ENCODE measurements at regions not wholly inside any gene's neighbourhood (a gene's known extent, or its start where the extent isn't known, plus 50 kb on each side); places are given as distances from the start of the nearest gene placed in this dataset.

GRCh38 chr1:10851024-10852013 is 54.9 kb upstream of the CASZ1 start:
- H3K9me3 ChIP-seq (replicated peaks in 1 of 2; ENCODE audit: control insufficient read depth in 1 of 2, insufficient read depth in 1 of 2, low read length in 2 of 2): no peaks in the 10 kb centered on the region
- TF ChIP-seq CTCF (IDR thresholded peaks at IDR 0.05): no peak
- 91% methylated on average over 27 of the region's 30 CpGs for WGBS (ENCODE audit: insufficient coverage)
- H3K4me1 Mint-ChIP-seq: no peaks in the 10 kb centered on the region
- no peak for DNase-seq
- peaks cover 0 to 3% (median 3%) of the 10 kb centered on the region in 3 donors for H3K27me3 Mint-ChIP-seq (ENCODE audit: low read depth in 3 of 3)
- H3K36me3 ChIP-seq (replicated peaks in 1 of 2; ENCODE audit: control insufficient read depth in 1 of 2, insufficient read depth in 2 of 2, low read length in 2 of 2): no peaks in the 10 kb centered on the region
- no peak overlapping the region for H3K4me3 ChIP-seq (replicated peaks in 1 of 3; ENCODE audit: low read depth in 2 of 3, low read length in 3 of 3)
- no peak overlapping the region for H3K4me2 ChIP-seq (replicated peaks; ENCODE audit: extremely low read depth, low read length, poor library complexity, severe bottlenecking)
- H3K79me2 ChIP-seq (ENCODE audit: insufficient read depth, low read length): no peaks in the 10 kb centered on the region
- no peaks in the 10 kb centered on the region for H3K36me3 Mint-ChIP-seq
- H3K4me3 Mint-ChIP-seq: no peak overlapping the region
- no peaks in the 10 kb centered on the region for H3K4me1 ChIP-seq (ENCODE audit: control insufficient read depth in 1 of 2, insufficient read depth in 2 of 2, low read length in 2 of 2)
- peak overlapping the region in 1 of 7 donors; percentile 14 for H3K27ac Mint-ChIP-seq
- no peaks in the 10 kb centered on the region for H4K20me1 ChIP-seq (ENCODE audit: insufficient read depth, low read length)
- no peak overlapping the region for H2AFZ ChIP-seq (ENCODE audit: insufficient read depth, low read depth, low read length, poor library complexity, severe bottlenecking)
- intact Hi-C loops (cut with micrococcal nuclease): no loop called here
- no peak overlapping the region for H3K9ac ChIP-seq (ENCODE audit: insufficient read depth, low read length, poor library complexity, severe bottlenecking)
- no peak overlapping the region for H3K27ac ChIP-seq (ENCODE audit: low read depth in 1 of 2, low read length in 2 of 2)
- peaks cover 0 to 9% (median 5%) of the 10 kb centered on the region in 7 donors for H3K9me3 Mint-ChIP-seq
- H3K27me3 ChIP-seq (ENCODE audit: control insufficient read depth in 2 of 2, insufficient read depth in 2 of 2, low read length in 2 of 2): no peaks in the 10 kb centered on the region

- no peak overlapping the region for H3K27ac Mint-ChIP-seq
- H3K27me3 Mint-ChIP-seq (ENCODE audit: low read depth in 3 of 3): peaks cover 0 to 3% (median 3%) of the 10 kb centered on the region in 3 donors
- H3K4me3 ChIP-seq (replicated peaks in 1 of 3; ENCODE audit: low read depth in 2 of 3, low read length in 3 of 3): no peak overlapping the region
- H3K9ac ChIP-seq (ENCODE audit: insufficient read depth, low read length, poor library complexity, severe bottlenecking): no peak overlapping the region
- H3K27me3 ChIP-seq (ENCODE audit: control insufficient read depth in 2 of 2, insufficient read depth in 2 of 2, low read length in 2 of 2): no peaks in the 10 kb centered on the region
- no peak for DNase-seq
- H3K4me1 ChIP-seq (ENCODE audit: control insufficient read depth in 1 of 2, insufficient read depth in 2 of 2, low read length in 2 of 2): no peaks in the 10 kb centered on the region
- no peaks in the 10 kb centered on the region for H3K79me2 ChIP-seq (ENCODE audit: insufficient read depth, low read length)
- H3K4me3 Mint-ChIP-seq: no peak overlapping the region
- TF ChIP-seq CTCF (IDR thresholded peaks at IDR 0.05): no peak
- H3K4me2 ChIP-seq (replicated peaks; ENCODE audit: extremely low read depth, low read length, poor library complexity, severe bottlenecking): no peak overlapping the region
- H3K9me3 Mint-ChIP-seq: peaks cover 0 to 6% (median 3%) of the 10 kb centered on the region in 7 donors
- no peaks in the 10 kb centered on the region for H3K9me3 ChIP-seq (replicated peaks in 1 of 2; ENCODE audit: control insufficient read depth in 1 of 2, insufficient read depth in 1 of 2, low read length in 2 of 2)
- H3K36me3 ChIP-seq (replicated peaks in 1 of 2; ENCODE audit: control insufficient read depth in 1 of 2, insufficient read depth in 2 of 2, low read length in 2 of 2): no peaks in the 10 kb centered on the region
- no peaks in the 10 kb centered on the region for H3K4me1 Mint-ChIP-seq
- H3K36me3 Mint-ChIP-seq: no peaks in the 10 kb centered on the region
- no peaks in the 10 kb centered on the region for H4K20me1 ChIP-seq (ENCODE audit: insufficient read depth, low read length)
- no peak overlapping the region for H3K27ac ChIP-seq (ENCODE audit: low read depth in 1 of 2, low read length in 2 of 2)
- no peak overlapping the region for H2AFZ ChIP-seq (ENCODE audit: insufficient read depth, low read depth, low read length, poor library complexity, severe bottlenecking)
- intact Hi-C loops (cut with micrococcal nuclease): no loop called here
- 92% methylated on average over 5 of the region's 8 CpGs for WGBS (ENCODE audit: insufficient coverage)
Measured at GRCh38 chr1:10852018-10852417, 55.6 kb upstream of the CASZ1 start.

All from CD14-positive monocyte (primary cell).